ENCODE measurements at regions not wholly inside any gene's neighbourhood (a gene's known extent, or its start where the extent isn't known, plus 50 kb on each side); places are given as distances from the start of the nearest gene placed in this dataset.

DNA sequence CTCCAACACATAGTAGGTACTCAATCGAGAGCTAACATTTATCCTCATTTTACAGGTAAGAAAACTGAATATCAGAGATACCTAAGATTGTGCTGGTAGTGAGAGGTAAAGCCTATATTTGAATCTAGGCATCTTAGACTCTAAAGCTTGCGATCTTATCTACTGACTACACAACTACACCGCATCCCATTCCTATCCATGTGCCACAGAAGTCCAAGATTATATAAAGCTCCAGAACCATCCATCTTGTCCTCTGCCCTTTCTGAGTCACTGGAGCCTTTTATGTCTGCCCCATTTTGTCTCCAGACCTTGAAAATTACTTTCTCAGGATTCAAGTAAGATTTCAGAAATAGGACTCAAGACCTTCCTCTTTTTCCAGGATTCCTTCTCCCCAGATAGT is 84.4 kb downstream of the OR5AK2 start:
- H3K4me3 ChIP-seq, result no peak overlapping the region
- POLR2A ChIA-PET, result interaction anchor here (0.6 to 1.7 kb wide), 4 partner anchors 13 to 225 kb away, joined by 3 to 13 read pairs (median 8); no protein-coding TSS in a partner anchor
- H3K27ac ChIP-seq, result peak overlapping the region; percentile 86 to 90
- peak overlapping the region; percentile 69 for H3K4me2 ChIP-seq
- FAIRE-seq, result no peak
- DNase-seq (ENCODE audit: low read depth in 1 of 2, low spot score in 1 of 2), result peak in 1 of 2 experiments; percentile 26
- peak; percentile 62 to 72; a peak in 5 of 6 replicates for ATAC-seq
- H3K9me3 ChIP-seq, result peaks cover 30% of the 10 kb centered on the region; the same call in 2 of the 3 replicates
- H3K4me1 ChIP-seq, result peaks cover 32% of the 10 kb centered on the region
- no peak for TF ChIP-seq GATA3 (IDR thresholded peaks at IDR 0.05; ENCODE audit: borderline replicate concordance)
- TF ChIP-seq CHD4 (IDR thresholded peaks at IDR 0.05; ENCODE audit: borderline replicate concordance), result no peak
- TF ChIP-seq ESRRA (IDR thresholded peaks at IDR 0.05; ENCODE audit: borderline replicate concordance, low read length), result no peak
- TF ChIP-seq TP53 (CRISPR knock-in tag; IDR thresholded peaks at IDR 0.05), result no peak
- TF ChIP-seq, protein P1, sequence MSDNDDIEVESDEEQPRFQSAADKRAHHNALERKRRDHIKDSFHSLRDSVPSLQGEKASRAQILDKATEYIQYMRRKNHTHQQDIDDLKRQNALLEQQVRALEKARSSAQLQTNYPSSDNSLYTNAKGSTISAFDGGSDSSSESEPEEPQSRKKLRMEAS (IDR thresholded peaks at IDR 0.05), result no peak
- TF ChIP-seq SMC3 (IDR thresholded peaks at IDR 0.05), result no peak
- no peak for TF ChIP-seq SREBF2 (IDR thresholded peaks at IDR 0.05)
- no peak for TF ChIP-seq JUN (IDR thresholded peaks at IDR 0.05)
- CTCF ChIA-PET, result interaction anchor here (1.0 to 1.8 kb wide), 4 partner anchors 16 to 232 kb away, joined by 3 to 11 read pairs (median 5); no protein-coding TSS in a partner anchor
- 37% methylated on average over 3 of the region's 3 CpGs for WGBS (ENCODE audit: missing lambda C conversion rate)

DNA sequence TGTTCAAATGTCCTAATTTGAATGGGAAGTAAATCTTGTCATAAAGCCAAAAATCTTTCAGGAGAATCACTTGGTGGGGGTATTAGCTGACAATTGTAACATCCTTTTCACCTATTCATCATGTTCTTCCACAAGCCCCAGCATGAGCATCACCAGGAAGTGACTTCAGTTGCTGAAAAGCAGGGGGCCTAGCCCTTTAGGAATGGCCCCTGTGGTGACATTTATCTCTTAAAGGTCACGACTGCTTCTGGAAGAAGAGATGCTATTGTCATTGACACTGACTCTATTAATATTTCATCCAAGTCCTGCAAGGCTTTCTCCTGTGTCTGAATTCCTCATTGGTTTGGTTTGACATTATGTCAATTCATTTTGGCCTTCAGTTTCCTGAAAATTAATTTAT is 92.6 kb downstream of the OR5AK2 start:
- Histone ChIP-seq H3K4me3 (no peak overlapping the region), H3K4me2 (no peak overlapping the region), H3K27ac (peak overlapping the region in 1 of 2 experiments; percentile 33; a peak in 1 of 6 replicates), H3K9me3 (peaks cover 13% of the 10 kb centered on the region; the same call in 2 of the 3 replicates), H3K4me1 (peaks cover 28% of the 10 kb centered on the region; the same call in 2 of the 3 replicates)
- FAIRE-seq (no peak), ATAC-seq (no peak), DNase-seq (ENCODE audit: low read depth in 1 of 2, low spot score in 1 of 2) (no peak)
- POLR2A ChIA-PET, result no interaction called here
- WGBS (ENCODE audit: missing lambda C conversion rate), result 60% methylated on average over 1 of the region's 1 CpG
- CTCF ChIA-PET, result no interaction called here
- TF ChIP-seq, protein P2, sequence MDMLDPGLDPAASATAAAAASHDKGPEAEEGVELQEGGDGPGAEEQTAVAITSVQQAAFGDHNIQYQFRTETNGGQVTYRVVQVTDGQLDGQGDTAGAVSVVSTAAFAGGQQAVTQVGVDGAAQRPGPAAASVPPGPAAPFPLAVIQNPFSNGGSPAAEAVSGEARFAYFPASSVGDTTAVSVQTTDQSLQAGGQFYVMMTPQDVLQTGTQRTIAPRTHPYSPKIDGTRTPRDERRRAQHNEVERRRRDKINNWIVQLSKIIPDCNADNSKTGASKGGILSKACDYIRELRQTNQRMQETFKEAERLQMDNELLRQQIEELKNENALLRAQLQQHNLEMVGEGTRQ (IDR thresholded peaks at IDR 0.05), result no peak
- TF ChIP-seq JUN (IDR thresholded peaks at IDR 0.05), result no peak
- TF ChIP-seq, protein P3, sequence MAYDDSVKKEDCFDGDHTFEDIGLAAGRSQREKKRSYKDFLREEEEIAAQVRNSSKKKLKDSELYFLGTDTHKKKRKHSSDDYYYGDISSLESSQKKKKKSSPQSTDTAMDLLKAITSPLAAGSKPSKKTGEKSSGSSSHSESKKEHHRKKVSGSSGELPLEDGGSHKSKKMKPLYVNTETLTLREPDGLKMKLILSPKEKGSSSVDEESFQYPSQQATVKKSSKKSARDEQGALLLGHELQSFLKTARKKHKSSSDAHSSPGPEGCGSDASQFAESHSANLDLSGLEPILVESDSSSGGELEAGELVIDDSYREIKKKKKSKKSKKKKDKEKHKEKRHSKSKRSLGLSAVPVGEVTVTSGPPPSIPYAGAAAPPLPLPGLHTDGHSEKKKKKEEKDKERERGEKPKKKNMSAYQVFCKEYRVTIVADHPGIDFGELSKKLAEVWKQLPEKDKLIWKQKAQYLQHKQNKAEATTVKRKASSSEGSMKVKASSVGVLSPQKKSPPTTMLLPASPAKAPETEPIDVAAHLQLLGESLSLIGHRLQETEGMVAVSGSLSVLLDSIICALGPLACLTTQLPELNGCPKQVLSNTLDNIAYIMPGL (CRISPR knock-in tag; IDR thresholded peaks at IDR 0.05; ENCODE audit: borderline replicate concordance), result no peak
- TF ChIP-seq CEBPB (IDR thresholded peaks at IDR 0.05), result no peak
- no peak for TF ChIP-seq KDM1A (IDR thresholded peaks at IDR 0.05; ENCODE audit: low read depth)
- no peak for TF ChIP-seq RFX5 (IDR thresholded peaks at IDR 0.05)
- TF ChIP-seq ZSCAN20 (CRISPR knock-in tag; IDR thresholded peaks at IDR 0.05), result no peak
- TF ChIP-seq EHF (CRISPR knock-in tag; IDR thresholded peaks at IDR 0.05), result no peak
- TF ChIP-seq, protein P4, sequence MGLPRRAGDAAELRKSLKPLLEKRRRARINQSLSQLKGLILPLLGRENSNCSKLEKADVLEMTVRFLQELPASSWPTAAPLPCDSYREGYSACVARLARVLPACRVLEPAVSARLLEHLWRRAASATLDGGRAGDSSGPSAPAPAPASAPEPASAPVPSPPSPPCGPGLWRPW (IDR thresholded peaks at IDR 0.05), result no peak
- no peak for TF ChIP-seq SMC3 (IDR thresholded peaks at IDR 0.05)

DNA sequence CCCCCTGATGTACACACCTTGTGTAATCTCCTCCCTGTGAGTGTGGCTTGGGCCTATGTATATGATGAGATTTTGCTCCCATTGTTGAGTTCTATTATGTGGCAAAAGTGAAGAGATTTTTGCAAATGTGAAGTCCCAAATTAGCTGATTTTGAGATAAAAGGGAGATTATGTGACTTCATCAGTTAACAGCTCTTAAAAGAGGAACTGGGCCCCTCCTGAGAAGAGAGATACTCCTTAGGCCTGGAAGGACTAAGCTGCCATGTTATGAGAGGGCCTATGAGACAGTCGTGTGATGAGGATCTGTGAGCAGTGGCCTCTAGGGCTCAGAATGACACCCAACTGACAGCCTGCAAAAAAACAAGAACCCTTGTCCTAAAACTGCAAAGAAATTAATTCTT is 93.4 kb downstream of the OR5AK2 start:
- no peak for DNase-seq (ENCODE audit: low read depth in 1 of 2, low spot score in 1 of 2)
- H3K4me3 ChIP-seq, result no peak overlapping the region
- H3K4me2 ChIP-seq, result no peak overlapping the region
- no peak for FAIRE-seq
- ATAC-seq, result no peak
- peaks cover 13% of the 10 kb centered on the region; the same call in 2 of the 3 replicates for H3K9me3 ChIP-seq
- ChIA-PET CTCF (interaction anchor here (0.7 to 1.6 kb wide), 2 partner anchors 167 to 241 kb away, joined by 3 to 8 read pairs; no protein-coding TSS in a partner anchor), POLR2A (no interaction called here)
- TF ChIP-seq, protein P5, sequence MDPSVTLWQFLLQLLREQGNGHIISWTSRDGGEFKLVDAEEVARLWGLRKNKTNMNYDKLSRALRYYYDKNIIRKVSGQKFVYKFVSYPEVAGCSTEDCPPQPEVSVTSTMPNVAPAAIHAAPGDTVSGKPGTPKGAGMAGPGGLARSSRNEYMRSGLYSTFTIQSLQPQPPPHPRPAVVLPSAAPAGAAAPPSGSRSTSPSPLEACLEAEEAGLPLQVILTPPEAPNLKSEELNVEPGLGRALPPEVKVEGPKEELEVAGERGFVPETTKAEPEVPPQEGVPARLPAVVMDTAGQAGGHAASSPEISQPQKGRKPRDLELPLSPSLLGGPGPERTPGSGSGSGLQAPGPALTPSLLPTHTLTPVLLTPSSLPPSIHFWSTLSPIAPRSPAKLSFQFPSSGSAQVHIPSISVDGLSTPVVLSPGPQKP (IDR thresholded peaks at IDR 0.05; ENCODE audit: low read depth, low read length), result no peak
- no peak for TF ChIP-seq TFCP2L1 (CRISPR knock-in tag; IDR thresholded peaks at IDR 0.05)
- whole genome bisulfite sequencing (ENCODE audit: missing lambda C conversion rate), result 78% methylated on average over 1 of the region's 1 CpG
- H3K4me1 ChIP-seq, result peaks cover 28% of the 10 kb centered on the region; the same call in 2 of the 3 replicates
- peak overlapping the region; percentile 18 to 33; a peak in 1 of 6 replicates for H3K27ac ChIP-seq
